ENCODE measurements at regions not wholly inside any gene's neighbourhood (a gene's known extent, or its start where the extent isn't known, plus 50 kb on each side); places are given as distances from the start of the nearest gene placed in this dataset.
"Not testable (repeated sequence)": the region's sequence is repeated elsewhere in the genome, so short reads cannot be mapped to it uniquely, and the experiment has no call there.

DNA sequence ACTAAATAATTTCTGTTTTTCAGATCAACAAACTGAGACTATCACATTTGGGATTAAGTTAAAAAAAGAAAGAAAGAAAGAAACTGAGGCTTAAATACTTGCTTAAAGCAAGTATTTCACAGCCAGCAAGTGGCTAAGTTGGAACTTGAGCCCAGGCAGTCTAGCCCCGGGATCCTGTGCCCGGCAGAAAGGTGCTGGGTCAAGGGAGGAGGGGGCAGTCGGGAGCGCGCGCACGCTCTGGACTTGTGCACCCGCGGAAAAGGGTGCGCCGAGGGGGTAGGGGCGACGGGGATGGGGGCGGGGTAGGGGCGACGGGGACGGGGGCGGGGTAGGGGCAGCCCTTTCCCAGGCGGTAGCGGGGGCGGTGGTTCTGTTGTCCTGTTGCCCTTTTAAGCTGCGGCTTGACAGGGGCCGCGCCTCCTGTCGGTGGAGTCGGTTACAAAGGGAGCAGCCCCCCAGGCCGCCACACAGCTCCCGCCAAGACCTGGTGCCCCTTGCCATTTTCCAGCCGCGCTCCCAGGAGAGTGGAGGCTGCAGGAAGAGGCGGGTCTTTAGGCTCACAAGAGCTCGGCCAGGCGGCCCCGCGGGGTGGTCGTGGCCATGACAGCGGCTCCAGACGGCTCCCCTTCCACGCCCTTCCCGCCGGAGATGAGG, 60.6 kb downstream of the GOLGA8T start:
- H3K9me3 ChIP-seq (ENCODE audit: low read depth); H3K4me1 ChIP-seq (ENCODE audit: low read depth); H3K36me3 ChIP-seq; H3K27ac ChIP-seq: not testable (repeated sequence)
- DNase-seq (ENCODE audit: low read depth in 1 of 2, low spot score in 1 of 2) = peak in 1 of 2 donors; percentile 0
- H3K27me3 ChIP-seq = peaks cover 19% of the 10 kb centered on the region
- peak overlapping the region; percentile 41 for H3K4me3 ChIP-seq

DNA sequence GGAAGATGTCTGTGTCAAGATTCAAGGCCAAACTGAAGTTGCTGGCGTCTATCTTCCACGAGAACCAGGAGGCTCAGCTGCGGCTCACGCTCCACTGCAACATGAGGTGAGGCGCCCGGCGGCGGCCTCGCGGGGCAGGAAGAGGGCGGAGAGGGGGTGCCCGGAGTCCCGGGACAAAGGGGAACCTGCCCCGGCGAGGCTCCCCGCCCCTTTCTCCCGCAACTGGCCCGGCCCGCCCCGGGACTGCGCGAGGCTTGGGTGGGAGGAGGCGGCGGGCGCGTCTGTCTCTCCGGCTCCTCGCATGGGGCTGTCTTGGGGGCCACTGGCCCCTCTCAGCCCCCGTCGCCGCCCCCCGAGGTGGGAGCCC, 61.1 kb downstream of the GOLGA8T start:
- DNase-seq (ENCODE audit: low read depth in 1 of 2, low spot score in 1 of 2) = peak in 1 of 2 donors; percentile 28
- H3K36me3 ChIP-seq; H3K9me3 ChIP-seq (ENCODE audit: low read depth); H3K4me1 ChIP-seq (ENCODE audit: low read depth); H3K27ac ChIP-seq: not testable (repeated sequence)
- Histone ChIP-seq H3K4me3 (peak overlapping the region; percentile 41), H3K27me3 (peaks cover 18% of the 10 kb centered on the region)

DNA sequence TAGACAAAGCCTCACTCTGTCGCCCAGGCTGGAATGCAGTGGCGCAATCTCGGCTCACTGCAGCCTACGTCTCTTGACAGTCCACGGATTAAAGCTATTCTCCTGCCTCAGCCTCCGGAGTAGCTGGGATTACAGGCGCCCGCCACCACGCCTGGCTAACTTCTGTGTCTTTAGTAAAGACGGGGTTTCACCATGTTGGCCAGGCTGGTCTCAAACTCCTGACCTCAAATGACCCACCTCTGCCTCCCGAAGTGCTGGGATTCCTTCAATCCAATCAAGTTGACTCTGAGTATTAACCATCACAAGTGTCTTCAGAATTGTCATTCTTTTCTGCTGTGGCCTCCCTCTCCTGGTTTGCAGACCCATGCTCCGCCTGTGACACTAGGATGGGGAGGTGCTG, 61.9 kb downstream of the GOLGA8T start:
- DNase-seq (ENCODE audit: low read depth in 1 of 2, low spot score in 1 of 2); H3K36me3 ChIP-seq; H3K4me3 ChIP-seq; H3K4me1 ChIP-seq (ENCODE audit: low read depth); H3K27ac ChIP-seq; H3K9me3 ChIP-seq (ENCODE audit: low read depth): not testable (repeated sequence)
- peaks cover 13% of the 10 kb centered on the region for H3K27me3 ChIP-seq

GRCh38 chr15:30201517-30201916, 66.7 kb downstream of the GOLGA8T start:
- not testable (repeated sequence) for H3K27me3 ChIP-seq; DNase-seq (ENCODE audit: low read depth in 1 of 2, low spot score in 1 of 2); H3K27ac ChIP-seq; H3K36me3 ChIP-seq; H3K4me3 ChIP-seq; H3K4me1 ChIP-seq (ENCODE audit: low read depth); H3K9me3 ChIP-seq (ENCODE audit: low read depth)

- not testable (repeated sequence) for H3K36me3 ChIP-seq
Observed at GRCh38 chr15:30213733-30214132, 78.9 kb downstream of the GOLGA8T start.

DNA sequence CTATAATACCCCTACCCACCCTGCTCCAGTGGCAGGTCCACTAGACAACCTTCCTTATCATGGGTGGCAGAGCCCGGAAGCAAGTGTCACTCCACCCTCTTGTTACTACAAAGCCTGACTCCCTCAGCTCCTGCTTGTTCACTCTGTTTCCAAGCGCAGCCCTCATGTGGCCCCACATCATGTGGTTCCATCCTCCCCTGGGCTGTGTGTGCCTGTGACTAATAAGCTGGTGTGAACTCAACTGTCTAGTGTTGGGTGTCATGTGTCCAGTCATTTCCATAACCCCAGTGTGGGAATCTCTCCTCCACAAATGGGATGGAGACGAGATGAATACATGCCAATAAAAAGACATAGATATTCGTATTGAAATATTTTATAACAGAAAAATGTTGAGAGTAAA, 87.0 kb downstream of the GOLGA8T start:
- not testable (repeated sequence) for H3K27ac ChIP-seq; H3K4me1 ChIP-seq (ENCODE audit: low read depth); H3K4me3 ChIP-seq; H3K36me3 ChIP-seq; DNase-seq (ENCODE audit: low read depth in 1 of 2, low spot score in 1 of 2); H3K9me3 ChIP-seq (ENCODE audit: low read depth)
- peaks cover 12% of the 10 kb centered on the region for H3K27me3 ChIP-seq

More at GRCh38 chr15:30213733-30214132, 78.9 kb downstream of the GOLGA8T start:
- not testable (repeated sequence) for H3K4me3 ChIP-seq; H3K4me1 ChIP-seq (ENCODE audit: low read depth); H3K27me3 ChIP-seq; H3K9me3 ChIP-seq (ENCODE audit: low read depth); H3K27ac ChIP-seq; DNase-seq (ENCODE audit: low read depth in 1 of 2, low spot score in 1 of 2)

GRCh38 chr15:30222798-30223591, 88.1 kb downstream of the GOLGA8T start:
- not testable (repeated sequence) for DNase-seq (ENCODE audit: low read depth in 1 of 2, low spot score in 1 of 2); H3K27ac ChIP-seq; H3K4me3 ChIP-seq; H3K36me3 ChIP-seq; H3K9me3 ChIP-seq (ENCODE audit: low read depth); H3K4me1 ChIP-seq (ENCODE audit: low read depth)
- H3K27me3 ChIP-seq = peaks cover 12% of the 10 kb centered on the region

GRCh38 chr15:30225233-30225891, 90.5 kb downstream of the GOLGA8T start:
- H3K36me3 ChIP-seq; H3K4me1 ChIP-seq (ENCODE audit: low read depth); H3K27ac ChIP-seq; DNase-seq (ENCODE audit: low read depth in 1 of 2, low spot score in 1 of 2); H3K4me3 ChIP-seq; H3K9me3 ChIP-seq (ENCODE audit: low read depth): not testable (repeated sequence)
- H3K27me3 ChIP-seq = peaks cover 12% of the 10 kb centered on the region

GRCh38 chr15:30261432-30262141, 126.7 kb downstream of the GOLGA8T start:
- not testable (repeated sequence) for H3K27ac ChIP-seq; DNase-seq (ENCODE audit: low read depth in 1 of 2, low spot score in 1 of 2); H3K4me3 ChIP-seq; H3K4me1 ChIP-seq (ENCODE audit: low read depth); H3K36me3 ChIP-seq; H3K27me3 ChIP-seq; H3K9me3 ChIP-seq (ENCODE audit: low read depth)

DNA sequence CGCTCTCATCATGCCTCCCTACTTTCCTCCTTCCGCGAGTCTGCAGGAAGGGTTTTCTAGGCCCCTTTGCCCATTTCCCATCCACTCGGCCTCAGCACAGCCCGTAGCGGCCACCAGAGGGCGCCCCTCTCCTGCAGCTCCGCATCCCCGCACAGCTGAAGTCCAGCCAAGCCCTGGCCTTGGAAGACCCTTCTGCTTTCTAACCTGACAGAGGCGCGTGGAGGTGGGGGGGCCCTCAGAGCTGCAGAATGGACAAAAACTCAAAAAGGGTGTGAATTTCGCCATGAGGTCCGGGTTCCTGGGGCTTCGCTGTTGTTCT, 127.2 kb downstream of the GOLGA8T start:
- H3K4me1 ChIP-seq (ENCODE audit: low read depth); H3K27me3 ChIP-seq: not testable (repeated sequence)

DNA sequence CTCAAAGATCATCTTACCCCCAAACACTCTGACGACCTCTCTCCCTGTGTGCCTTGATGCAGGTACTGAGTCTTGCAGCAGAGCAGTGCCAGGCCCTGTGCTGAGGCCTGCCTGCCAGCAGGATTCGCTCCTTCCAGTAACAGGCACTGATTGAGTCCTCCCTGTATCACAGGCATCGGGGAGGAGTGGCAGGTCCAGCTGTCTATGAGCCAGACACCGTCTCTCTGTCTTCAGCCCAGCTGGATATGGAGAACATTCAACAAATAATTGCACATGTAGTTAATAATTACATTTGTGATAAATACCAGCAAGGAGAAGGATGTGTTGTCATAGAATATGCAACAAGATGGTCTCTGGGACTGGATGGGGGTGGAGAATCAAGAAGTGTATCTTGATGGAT, 129.1 kb downstream of the GOLGA8T start:
- H3K27ac ChIP-seq = not testable (repeated sequence)

More for the DNA sequence above, 127.2 kb downstream of the GOLGA8T start:
- DNase-seq (ENCODE audit: low read depth in 1 of 2, low spot score in 1 of 2); H3K27ac ChIP-seq; H3K9me3 ChIP-seq (ENCODE audit: low read depth); H3K4me3 ChIP-seq; H3K36me3 ChIP-seq: not testable (repeated sequence)

DNA sequence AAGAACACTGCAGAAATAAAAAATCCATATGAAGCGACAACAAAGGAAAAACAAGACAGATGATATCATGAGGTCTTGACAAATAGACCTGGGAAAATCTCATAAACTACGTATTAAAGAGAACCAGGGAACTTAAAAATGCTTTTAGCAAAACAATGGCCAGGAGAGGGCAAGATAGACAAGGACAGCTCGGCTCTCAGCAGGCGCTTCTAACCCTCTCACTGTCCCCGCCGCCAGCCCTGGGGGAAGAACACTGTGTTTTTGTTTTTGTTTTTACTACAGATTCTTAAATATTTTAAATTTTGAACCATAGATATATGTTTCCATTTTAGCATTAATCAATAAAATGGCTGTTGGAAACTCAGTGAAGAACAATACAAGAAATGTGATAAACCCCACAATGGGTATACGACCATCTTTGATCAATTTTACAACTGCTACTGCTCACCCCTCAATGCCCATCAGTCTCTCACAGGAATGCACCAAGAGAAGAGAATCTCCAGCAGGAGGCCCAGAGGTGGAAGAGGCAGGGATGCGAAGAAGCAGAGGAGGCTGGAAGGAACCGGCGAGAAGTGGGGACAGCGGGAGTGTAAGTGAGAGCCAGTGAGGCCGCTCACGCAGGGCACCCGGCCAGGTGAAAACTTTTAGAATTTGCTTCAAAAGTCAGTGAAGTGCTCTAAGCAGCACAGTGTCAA, 98.0 kb downstream of the CHRFAM7A start:
- not testable (repeated sequence) for H3K9me3 ChIP-seq (ENCODE audit: low read depth); DNase-seq (ENCODE audit: low read depth in 1 of 2, low spot score in 1 of 2); H3K4me1 ChIP-seq (ENCODE audit: low read depth); H3K36me3 ChIP-seq; H3K27me3 ChIP-seq; H3K27ac ChIP-seq; H3K4me3 ChIP-seq

More for the DNA sequence above, 129.1 kb downstream of the GOLGA8T start:
- H3K4me3 ChIP-seq; H3K4me1 ChIP-seq (ENCODE audit: low read depth); H3K36me3 ChIP-seq; DNase-seq (ENCODE audit: low read depth in 1 of 2, low spot score in 1 of 2); H3K9me3 ChIP-seq (ENCODE audit: low read depth); H3K27me3 ChIP-seq: not testable (repeated sequence)

- not testable (repeated sequence) for H3K36me3 ChIP-seq; H3K4me1 ChIP-seq (ENCODE audit: low read depth); DNase-seq (ENCODE audit: low read depth in 1 of 2, low spot score in 1 of 2); H3K4me3 ChIP-seq; H3K9me3 ChIP-seq (ENCODE audit: low read depth); H3K27ac ChIP-seq; H3K27me3 ChIP-seq
Observed at GRCh38 chr15:30303968-30304367, 89.4 kb downstream of the CHRFAM7A start.

All from cardiac muscle cell (in vitro differentiated cells and primary cell).